HG03045 (cell line): ENCODE measurements at regions not wholly inside any gene's neighbourhood (a gene's known extent, or its start where the extent isn't known, plus 50 kb on each side); places are given as distances from the start of the nearest gene placed in this dataset.
"Not testable (repeated sequence)": the region's sequence is repeated elsewhere in the genome, so short reads cannot be mapped to it uniquely, and the experiment has no call there.

ENCODE experiments used
- ATAC-seq: cut with Tn5 transposase; IDR thresholded peaks from one replicate; pipeline ENCODE4 v1.9.1; 2021; ENCODE audit warnings: mild to moderate bottlenecking, moderate library complexity; ENCODE audit not compliant: unreplicated experiment

GRCh38 chr9:72433616-72434267 lies 68.7 kb upstream of the ZFAND5 start:
- ATAC-seq, result not testable (repeated sequence)

- ATAC-seq, result no peak
Observed at GRCh38 chr9:72431036-72431435, 66.0 kb upstream of the ZFAND5 start.

GRCh38 chr9:72428329-72428728 lies 63.3 kb upstream of the ZFAND5 start:
- ATAC-seq, result no peak

GRCh38 chr9:72427801-72428200 lies 62.8 kb upstream of the ZFAND5 start:
- ATAC-seq, result no peak

- ATAC-seq, result no peak
Observed at GRCh38 chr9:72424131-72424530, 59.1 kb upstream of the ZFAND5 start.

- no peak for ATAC-seq
Observed at GRCh38 chr9:72422214-72422613, 57.2 kb upstream of the ZFAND5 start.

GRCh38 chr9:72420783-72421182 lies 55.8 kb upstream of the ZFAND5 start:
- ATAC-seq, result no peak

- no peak for ATAC-seq
Observed at GRCh38 chr9:72415948-72416347, 50.9 kb upstream of the ZFAND5 start.

GRCh38 chr9:72415163-72415562 lies 50.2 kb upstream of the ZFAND5 start:
- ATAC-seq, result no peak
